Testis (tissue), 2 donors: ENCODE measurements at regions not wholly inside any gene's neighbourhood (a gene's known extent, or its start where the extent isn't known, plus 50 kb on each side); places are given as distances from the start of the nearest gene placed in this dataset.

Experiments
- DNase-seq: peaks from one replicate; pipeline ENCODE4 v3.0.0-alpha.2; 2019
- H3K27ac ChIP-seq, 2 donors: fragments of 200-600 bp; sonication (generic); one replicate each; pipeline ENCODE4 v1.5.1; 2019
- H3K27me3 ChIP-seq: fragments of 200-600 bp; sonication (generic); one replicate; pipeline ENCODE4 v1.5.1; 2019
- H3K36me3 ChIP-seq: fragments of 200-600 bp; sonication (generic); one replicate; pipeline ENCODE4 v1.5.1; 2017; ENCODE audit warnings: low read depth; ENCODE audit errors: missing control alignments
- H3K4me1 ChIP-seq: fragments of 200-600 bp; sonication (generic); one replicate; pipeline ENCODE4 v1.5.1; 2019
- H3K4me3 ChIP-seq, 2 donors: fragments of 200-600 bp; sonication (generic); one replicate each; pipeline ENCODE4 v1.5.1; 2017 to 2019
- H3K9me3 ChIP-seq: fragments of 200-600 bp; sonication (generic); one replicate; pipeline ENCODE4 v1.5.1; 2017
- POLR2A ChIP-seq: fragments of 450-650 bp; IDR thresholded peaks from one replicate; pipeline ENCODE4 v1.6.1; 2017; ENCODE audit warnings: antibody characterized with exemption, mild to moderate bottlenecking, moderate library complexity
- WGBS, 2 donors: methylation state at CpG; one replicate each; pipeline ENCODE4 v1.1.5; 2018; 5-methylcytosine and 5-hydroxymethylcytosine counted together
- intact Hi-C: fragments of 100-400 bp; cut with DNase I; formaldehyde crosslinking; loops from one replicate; pipeline ENCODE4 v1.15.1; 2023; ENCODE audit warnings: low total_unique reads
- TF ChIP-seq, protein P1 (sequence below), 3 experiments: fragments of 450-650 bp in 2 of 3; fragments of 200-600 bp in 1 of 3; sonication (generic) in 1 of 3; IDR thresholded peaks; one replicate each; pipeline ENCODE4 v1.5.1; 2016 to 2019; ENCODE audit warnings: antibody characterized with exemption in 3 of 3, mild to moderate bottlenecking in 2 of 3, moderate library complexity in 1 of 3

DNA sequence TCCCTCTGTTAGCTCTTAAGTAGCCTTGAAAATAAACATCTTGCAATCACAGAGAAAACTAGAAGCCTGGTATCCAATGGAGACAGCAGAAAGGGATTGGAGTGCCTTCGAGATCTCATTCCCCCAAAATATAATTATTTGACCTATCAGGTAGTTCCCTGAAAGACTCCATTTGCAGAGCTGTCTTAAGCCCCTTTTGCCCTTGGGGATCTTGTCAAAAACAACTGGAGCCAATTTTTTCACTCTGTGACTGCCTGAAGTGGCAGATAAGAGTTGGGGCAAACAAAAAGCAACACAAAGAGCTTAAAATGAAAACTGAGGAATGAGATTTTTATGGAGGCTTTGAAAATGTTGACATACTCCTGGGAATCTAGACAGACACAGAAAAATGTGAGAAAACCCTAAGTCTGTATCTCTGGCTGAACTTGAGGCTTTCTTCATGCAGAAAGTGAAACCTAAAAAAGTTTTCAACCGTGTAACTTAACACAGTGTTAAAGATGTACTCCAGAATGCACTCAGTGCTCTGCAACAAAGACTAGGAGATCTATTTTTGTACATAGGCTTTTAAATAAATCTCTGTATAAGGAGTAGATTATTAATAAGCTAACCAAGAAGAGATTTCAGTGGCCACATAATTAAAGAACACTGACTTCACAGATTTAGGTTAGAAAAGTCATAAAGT lies 971.1 kb upstream of the MAN1A1 start:
- WGBS, 2 donors: 62 to 64% methylated on average over 2 of the region's 2 CpGs
- Histone ChIP-seq H3K27me3 (no peaks in the 10 kb centered on the region), H3K4me3 (no peak overlapping the region), H3K4me1 (no peaks in the 10 kb centered on the region), H3K9me3 (no peaks in the 10 kb centered on the region), H3K27ac (no peak overlapping the region), H3K36me3 (no peaks in the 10 kb centered on the region)
- TF ChIP-seq POLR2A: no peak
- TF ChIP-seq, protein P1, sequence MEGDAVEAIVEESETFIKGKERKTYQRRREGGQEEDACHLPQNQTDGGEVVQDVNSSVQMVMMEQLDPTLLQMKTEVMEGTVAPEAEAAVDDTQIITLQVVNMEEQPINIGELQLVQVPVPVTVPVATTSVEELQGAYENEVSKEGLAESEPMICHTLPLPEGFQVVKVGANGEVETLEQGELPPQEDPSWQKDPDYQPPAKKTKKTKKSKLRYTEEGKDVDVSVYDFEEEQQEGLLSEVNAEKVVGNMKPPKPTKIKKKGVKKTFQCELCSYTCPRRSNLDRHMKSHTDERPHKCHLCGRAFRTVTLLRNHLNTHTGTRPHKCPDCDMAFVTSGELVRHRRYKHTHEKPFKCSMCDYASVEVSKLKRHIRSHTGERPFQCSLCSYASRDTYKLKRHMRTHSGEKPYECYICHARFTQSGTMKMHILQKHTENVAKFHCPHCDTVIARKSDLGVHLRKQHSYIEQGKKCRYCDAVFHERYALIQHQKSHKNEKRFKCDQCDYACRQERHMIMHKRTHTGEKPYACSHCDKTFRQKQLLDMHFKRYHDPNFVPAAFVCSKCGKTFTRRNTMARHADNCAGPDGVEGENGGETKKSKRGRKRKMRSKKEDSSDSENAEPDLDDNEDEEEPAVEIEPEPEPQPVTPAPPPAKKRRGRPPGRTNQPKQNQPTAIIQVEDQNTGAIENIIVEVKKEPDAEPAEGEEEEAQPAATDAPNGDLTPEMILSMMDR (IDR thresholded peaks at IDR 0.05): no peak
- intact Hi-C loops: no loop called here
- DNase-seq: no peak

DNA sequence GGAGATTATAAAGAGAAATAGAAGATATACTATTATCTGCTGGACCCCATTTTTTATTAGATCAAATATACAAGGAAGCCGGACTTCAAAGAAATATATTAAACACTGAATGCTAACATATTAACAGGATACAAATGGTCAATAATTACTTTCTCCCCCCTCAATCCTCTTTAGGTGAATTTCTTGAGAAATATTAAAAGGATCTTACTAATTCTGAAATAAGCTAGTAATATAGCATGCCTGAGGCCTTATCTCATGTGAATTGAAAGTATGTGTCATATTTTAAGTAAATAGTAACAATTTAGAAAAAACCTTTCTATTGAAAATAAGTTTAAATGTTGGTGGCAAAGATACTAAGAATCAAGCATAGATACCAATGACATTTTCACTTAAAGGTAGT lies 954.7 kb upstream of the MAN1A1 start:
- H3K4me1 ChIP-seq: no peaks in the 10 kb centered on the region
- no peak for DNase-seq
- no peaks in the 10 kb centered on the region for H3K36me3 ChIP-seq
- intact Hi-C loops: no loop called here
- no peak overlapping the region for H3K4me3 ChIP-seq
- H3K27ac ChIP-seq: no peak overlapping the region
- no peaks in the 10 kb centered on the region for H3K27me3 ChIP-seq
- 96 to 100% methylated on average over 1 of the region's 1 CpG for WGBS, 2 donors
- TF ChIP-seq, protein P1 (IDR thresholded peaks at IDR 0.05): no peak
- TF ChIP-seq POLR2A: no peak
- no peaks in the 10 kb centered on the region for H3K9me3 ChIP-seq

DNA sequence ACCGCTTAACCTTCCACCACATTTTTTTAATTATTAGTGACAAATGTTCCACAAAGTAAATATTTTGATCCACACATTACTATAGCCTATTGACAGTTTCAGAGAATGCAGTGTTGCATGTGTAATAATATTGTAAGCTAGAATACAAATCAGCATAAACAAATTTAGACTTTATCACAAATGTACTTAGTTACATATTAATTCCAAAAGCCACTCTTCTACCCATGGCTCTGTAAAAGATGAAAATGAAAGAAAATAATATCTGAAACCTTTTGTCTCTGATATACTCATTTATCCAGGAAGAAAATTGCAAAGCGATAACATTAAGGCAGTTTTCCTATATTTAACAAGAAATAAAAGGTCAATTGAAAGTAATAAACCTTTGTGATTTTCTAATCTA lies 954.0 kb upstream of the MAN1A1 start:
- no peak for DNase-seq
- 88 to 97% methylated on average over 2 of the region's 2 CpGs for WGBS, 2 donors

DNA sequence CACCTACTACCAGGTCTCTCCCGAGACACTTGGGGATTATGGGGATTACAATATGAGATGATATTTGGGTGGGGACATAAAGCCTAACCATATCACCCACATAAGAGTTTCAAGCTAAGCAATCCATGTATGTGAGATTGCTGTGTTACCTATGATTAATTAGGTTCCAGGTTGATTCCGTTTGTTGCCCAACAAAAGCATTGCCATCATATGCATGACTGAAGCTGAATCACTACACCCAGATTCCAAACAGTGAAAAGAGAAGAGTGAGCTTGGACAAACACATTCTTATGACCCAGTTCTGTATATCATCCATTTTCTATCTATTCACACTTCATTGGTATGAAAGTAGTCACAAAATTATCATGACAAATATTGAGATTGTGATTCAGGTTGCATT lies 952.5 kb upstream of the MAN1A1 start:
- 65 to 75% methylated on average over 2 of the region's 2 CpGs for WGBS, 2 donors
- intact Hi-C loops: no loop called here
- TF ChIP-seq POLR2A: no peak
- TF ChIP-seq, protein P1 (IDR thresholded peaks at IDR 0.05): no peak

More for the DNA sequence above, 954.0 kb upstream of the MAN1A1 start:
- no peaks in the 10 kb centered on the region for H3K4me1 ChIP-seq
- H3K36me3 ChIP-seq: no peaks in the 10 kb centered on the region
- H3K9me3 ChIP-seq: no peaks in the 10 kb centered on the region
- intact Hi-C loops: no loop called here
- H3K27me3 ChIP-seq: no peaks in the 10 kb centered on the region
- no peak for TF ChIP-seq POLR2A
- TF ChIP-seq, protein P1 (IDR thresholded peaks at IDR 0.05): no peak
- no peak overlapping the region for H3K27ac ChIP-seq
- H3K4me3 ChIP-seq: no peak overlapping the region

DNA sequence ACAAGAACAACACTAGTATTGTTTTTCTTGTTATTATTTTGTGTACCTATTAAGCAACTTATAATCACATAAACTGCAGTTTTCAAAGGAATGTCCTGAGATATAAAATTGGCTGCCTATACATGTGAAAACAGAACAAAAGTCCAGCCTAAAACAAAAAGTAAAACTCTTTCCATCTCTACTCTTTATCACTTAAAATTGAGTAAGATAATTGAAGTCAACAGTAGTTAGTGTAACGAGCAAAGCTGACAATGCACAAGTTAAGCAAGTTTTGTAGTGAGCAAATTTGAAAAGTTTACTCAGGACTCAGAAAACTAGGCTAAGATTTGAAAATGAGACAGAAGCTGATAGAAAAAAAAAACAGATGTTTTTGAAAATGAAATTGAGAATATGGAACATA lies 941.4 kb upstream of the MAN1A1 start:
- intact Hi-C loops: no loop called here
- TF ChIP-seq POLR2A: no peak
- TF ChIP-seq, protein P1 (IDR thresholded peaks at IDR 0.05): no peak
- H3K9me3 ChIP-seq: no peaks in the 10 kb centered on the region
- H3K4me3 ChIP-seq: no peak overlapping the region
- 22 to 27% methylated on average over 1 of the region's 1 CpG for WGBS, 2 donors
- H3K36me3 ChIP-seq: no peaks in the 10 kb centered on the region
- no peaks in the 10 kb centered on the region for H3K27me3 ChIP-seq
- H3K27ac ChIP-seq: no peak overlapping the region
- no peak for DNase-seq
- no peaks in the 10 kb centered on the region for H3K4me1 ChIP-seq

More for the DNA sequence above, 952.5 kb upstream of the MAN1A1 start:
- Histone ChIP-seq H3K9me3 (no peaks in the 10 kb centered on the region), H3K36me3 (no peaks in the 10 kb centered on the region), H3K27ac (no peak overlapping the region), H3K4me3 (no peak overlapping the region), H3K4me1 (no peaks in the 10 kb centered on the region), H3K27me3 (no peaks in the 10 kb centered on the region)
- no peak for DNase-seq
